ENCODE measurements at regions not wholly inside any gene's neighbourhood (a gene's known extent, or its start where the extent isn't known, plus 50 kb on each side); places are given as distances from the start of the nearest gene placed in this dataset.

GRCh38 chr2:136557203-136557602 is 208.1 kb upstream of the THSD7B start:
- H3K36me3 Mint-ChIP-seq (ENCODE audit: low read depth) = no peaks in the 10 kb centered on the region
- H3K27me3 Mint-ChIP-seq (ENCODE audit: low read depth) = no peaks in the 10 kb centered on the region
- H3K27ac Mint-ChIP-seq = no peak overlapping the region
- no peak overlapping the region for H3K4me3 Mint-ChIP-seq
- H3K9me3 Mint-ChIP-seq = no peaks in the 10 kb centered on the region
- no peaks in the 10 kb centered on the region for H3K4me1 Mint-ChIP-seq
- TF ChIP-seq CTCF (IDR thresholded peaks at IDR 0.05; ENCODE audit: unreplicated experiment in 3 of 3) = no peak

- no peak for TF ChIP-seq CTCF (IDR thresholded peaks at IDR 0.05; ENCODE audit: unreplicated experiment in 3 of 3)
- no peak overlapping the region for H3K4me3 Mint-ChIP-seq
- H3K36me3 Mint-ChIP-seq (ENCODE audit: low read depth) = no peaks in the 10 kb centered on the region
- H3K4me1 Mint-ChIP-seq = no peaks in the 10 kb centered on the region
- H3K27ac Mint-ChIP-seq = no peak overlapping the region
- H3K27me3 Mint-ChIP-seq (ENCODE audit: low read depth) = peaks cover 5% of the 10 kb centered on the region
- H3K9me3 Mint-ChIP-seq = no peaks in the 10 kb centered on the region
Measured at GRCh38 chr2:136550181-136550580, 215.2 kb upstream of the THSD7B start.

GRCh38 chr2:136539355-136539754 is 226.0 kb upstream of the THSD7B start:
- TF ChIP-seq CTCF (IDR thresholded peaks at IDR 0.05; ENCODE audit: unreplicated experiment in 3 of 3) = no peak
- no peak overlapping the region for H3K27ac Mint-ChIP-seq
- H3K27me3 Mint-ChIP-seq (ENCODE audit: low read depth) = peaks cover 10% of the 10 kb centered on the region
- no peak overlapping the region for H3K4me3 Mint-ChIP-seq
- H3K9me3 Mint-ChIP-seq = no peaks in the 10 kb centered on the region
- no peaks in the 10 kb centered on the region for H3K4me1 Mint-ChIP-seq
- H3K36me3 Mint-ChIP-seq (ENCODE audit: low read depth) = no peaks in the 10 kb centered on the region

- no peak overlapping the region for H3K4me3 Mint-ChIP-seq
Measured at GRCh38 chr2:136538489-136538888, 226.9 kb upstream of the THSD7B start.

GRCh38 chr2:136534811-136535210 is 230.5 kb upstream of the THSD7B start:
- no peak for TF ChIP-seq CTCF (IDR thresholded peaks at IDR 0.05; ENCODE audit: unreplicated experiment in 3 of 3)
- Mint-ChIP-seq H3K4me3 (no peak overlapping the region), H3K9me3 (no peaks in the 10 kb centered on the region), H3K27ac (no peak overlapping the region), H3K36me3 (ENCODE audit: low read depth) (no peaks in the 10 kb centered on the region), H3K4me1 (no peaks in the 10 kb centered on the region), H3K27me3 (ENCODE audit: low read depth) (peaks cover 10% of the 10 kb centered on the region)

More at GRCh38 chr2:136538489-136538888, 226.9 kb upstream of the THSD7B start:
- no peaks in the 10 kb centered on the region for H3K9me3 Mint-ChIP-seq
- H3K27me3 Mint-ChIP-seq (ENCODE audit: low read depth) = peaks cover 10% of the 10 kb centered on the region
- no peaks in the 10 kb centered on the region for H3K4me1 Mint-ChIP-seq
- TF ChIP-seq CTCF (IDR thresholded peaks at IDR 0.05; ENCODE audit: unreplicated experiment in 3 of 3) = no peak
- H3K27ac Mint-ChIP-seq = no peak overlapping the region
- H3K36me3 Mint-ChIP-seq (ENCODE audit: low read depth) = no peaks in the 10 kb centered on the region

- no peak overlapping the region for H3K4me3 Mint-ChIP-seq
- no peak overlapping the region for H3K27ac Mint-ChIP-seq
- no peaks in the 10 kb centered on the region for H3K36me3 Mint-ChIP-seq (ENCODE audit: low read depth)
- no peak for TF ChIP-seq CTCF (IDR thresholded peaks at IDR 0.05; ENCODE audit: unreplicated experiment in 3 of 3)
- no peaks in the 10 kb centered on the region for H3K9me3 Mint-ChIP-seq
- H3K4me1 Mint-ChIP-seq = no peaks in the 10 kb centered on the region
- H3K27me3 Mint-ChIP-seq (ENCODE audit: low read depth) = peaks cover 5% of the 10 kb centered on the region
Measured at GRCh38 chr2:136532171-136532570, 233.2 kb upstream of the THSD7B start.

Data from nephron (organoid).